GM12873 (cell line): ENCODE measurements at regions not wholly inside any gene's neighbourhood (a gene's known extent, or its start where the extent isn't known, plus 50 kb on each side); places are given as distances from the start of the nearest gene placed in this dataset.

Experiments
- CTCF ChIP-seq: IDR thresholded peaks from 2 replicates; pipeline ENCODE4 v1.5.1; 2012; ENCODE audit warnings: low read depth, mild to moderate bottlenecking, moderate library complexity, low read length, control low read depth; ENCODE audit not compliant: insufficient read depth; ENCODE audit errors: missing control alignments

DNA sequence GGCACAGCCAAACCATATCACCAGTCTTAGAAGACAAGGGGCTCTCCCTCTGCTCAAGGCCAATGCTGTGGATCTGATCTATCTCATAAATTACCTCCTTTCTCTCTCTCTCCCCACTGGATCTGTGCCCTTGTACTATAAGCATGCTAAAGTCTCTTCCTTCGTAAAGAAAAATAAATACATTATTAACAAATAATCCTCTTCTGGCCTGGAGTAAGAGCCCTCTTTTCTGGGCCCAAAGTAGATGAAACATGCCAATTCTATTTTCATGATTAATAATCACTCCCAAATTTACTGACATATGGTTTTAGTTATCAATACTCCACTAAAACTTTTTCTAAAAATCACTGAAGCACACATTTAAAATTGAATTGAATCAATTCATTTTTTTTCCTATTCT is 889.7 kb downstream of the ADGRL2 start:
- TF ChIP-seq CTCF = no peak

DNA sequence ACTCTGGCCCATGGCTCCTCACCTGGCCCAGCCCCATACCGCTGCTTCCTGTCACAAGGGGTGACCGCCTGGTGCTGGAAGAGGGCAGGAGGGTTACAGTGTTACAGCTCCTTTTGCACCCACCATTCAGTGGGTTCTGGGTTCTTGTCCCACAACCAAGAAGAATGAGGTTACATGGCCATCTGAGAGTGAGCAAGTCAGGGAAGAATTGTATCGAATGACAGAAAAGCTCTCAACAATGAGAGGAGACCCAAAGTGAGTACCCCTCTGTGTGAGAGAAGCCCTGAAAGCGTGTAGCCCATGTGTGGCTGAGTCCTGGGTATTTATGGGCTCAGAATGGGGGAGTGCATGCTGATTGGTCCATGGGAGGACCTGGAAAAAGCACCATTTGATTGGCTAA is 888.5 kb downstream of the ADGRL2 start:
- no peak for TF ChIP-seq CTCF

DNA sequence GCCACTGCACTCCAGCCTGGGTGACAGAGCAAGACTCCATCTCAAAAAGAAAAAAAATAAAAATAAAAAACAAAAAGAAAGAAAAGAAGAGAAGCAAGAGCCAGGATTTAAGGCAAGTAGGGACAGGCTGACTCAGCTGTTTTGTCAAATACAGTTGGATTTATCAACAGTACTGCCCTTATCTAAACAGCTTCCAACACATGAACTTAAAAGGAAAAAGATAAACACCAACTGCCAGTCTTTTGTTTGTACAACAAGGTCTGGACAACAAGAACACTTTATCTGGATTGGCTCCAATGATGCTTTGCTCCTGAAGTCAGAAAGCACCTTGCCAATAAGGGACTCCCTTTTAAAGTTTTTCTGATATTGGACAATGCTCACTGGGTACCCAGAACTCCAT is 886.0 kb downstream of the ADGRL2 start:
- no peak for TF ChIP-seq CTCF

- no peak for TF ChIP-seq CTCF
These were observed 846.2 kb downstream of the ADGRL2 start for GRCh38 chr1:82646888-82647287.

- no peak for TF ChIP-seq CTCF
These were observed 845.6 kb downstream of the ADGRL2 start for GRCh38 chr1:82646336-82646735.

DNA sequence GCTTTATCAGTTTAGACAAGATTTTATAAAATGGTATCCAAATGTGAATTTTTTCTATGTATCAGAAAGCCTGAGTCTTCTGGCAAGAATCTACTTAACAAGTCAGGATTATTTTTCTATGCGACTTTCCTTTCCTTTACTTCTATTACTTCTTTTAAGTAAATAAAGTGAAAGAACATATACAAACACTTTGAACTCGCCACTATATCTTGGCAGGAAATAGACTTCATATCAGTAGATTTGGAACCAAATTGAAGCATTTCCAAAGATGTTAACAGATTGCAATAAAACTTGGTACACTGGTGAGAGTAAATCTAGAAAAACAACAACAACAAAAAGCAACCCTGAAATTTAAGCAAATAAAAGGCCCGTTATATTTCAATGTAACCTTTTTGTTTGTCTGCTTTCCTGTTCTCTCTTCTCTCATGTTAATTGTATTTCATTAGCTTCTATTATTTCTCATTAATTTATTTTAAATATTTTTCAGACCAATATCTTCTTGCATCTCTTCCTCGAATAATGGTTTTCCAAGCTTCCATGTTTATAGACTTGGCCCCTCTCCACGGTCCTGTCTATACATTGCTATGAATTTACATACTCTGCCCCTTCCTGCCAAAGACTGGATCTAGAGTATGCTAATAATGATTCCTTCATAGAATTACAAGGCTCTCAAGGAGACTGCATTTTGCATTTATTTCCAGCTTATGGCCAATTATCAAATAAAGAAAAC is 843.6 kb downstream of the ADGRL2 start:
- TF ChIP-seq CTCF = no peak

DNA sequence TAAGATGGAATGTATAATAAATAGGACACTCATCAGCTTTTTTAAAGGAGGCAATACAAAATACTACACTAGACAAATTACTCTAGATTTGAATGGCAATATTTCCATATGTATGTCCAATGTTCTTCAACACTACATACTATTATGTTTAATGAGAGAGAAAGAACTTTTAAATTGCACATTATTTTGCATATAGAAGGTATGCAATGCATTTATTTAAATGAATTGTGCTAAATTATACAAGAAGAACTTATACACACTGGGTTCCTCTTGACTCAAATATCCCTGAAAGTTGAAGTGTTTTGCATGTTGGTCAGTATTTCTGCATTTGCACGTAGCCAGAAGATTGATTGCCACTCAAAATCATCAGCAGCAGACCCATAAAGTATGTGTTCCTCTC is 839.6 kb downstream of the ADGRL2 start:
- TF ChIP-seq CTCF = no peak
